CD4-positive, alpha-beta T cell treated with Interferon alpha-2 for 1 hour (primary cell): ENCODE measurements at regions not wholly inside any gene's neighbourhood (a gene's known extent, or its start where the extent isn't known, plus 50 kb on each side); places are given as distances from the start of the nearest gene placed in this dataset.
"Not testable (repeated sequence)": the region's sequence is repeated elsewhere in the genome, so short reads cannot be mapped to it uniquely, and the experiment has no call there.

Experiments
- DNase-seq, 2 donors: peaks; one replicate each; pipeline ENCODE4 v3.0.0-alpha.2; 2020 to 2022

- no peak for DNase-seq
Observed at GRCh38 chr15:36430726-36431265, 148.6 kb upstream of the CDIN1 start.

GRCh38 chr15:36432161-36432560 is 147.3 kb upstream of the CDIN1 start:
- no peak for DNase-seq

GRCh38 chr15:36434177-36434576 is 145.2 kb upstream of the CDIN1 start:
- DNase-seq: no peak

DNA sequence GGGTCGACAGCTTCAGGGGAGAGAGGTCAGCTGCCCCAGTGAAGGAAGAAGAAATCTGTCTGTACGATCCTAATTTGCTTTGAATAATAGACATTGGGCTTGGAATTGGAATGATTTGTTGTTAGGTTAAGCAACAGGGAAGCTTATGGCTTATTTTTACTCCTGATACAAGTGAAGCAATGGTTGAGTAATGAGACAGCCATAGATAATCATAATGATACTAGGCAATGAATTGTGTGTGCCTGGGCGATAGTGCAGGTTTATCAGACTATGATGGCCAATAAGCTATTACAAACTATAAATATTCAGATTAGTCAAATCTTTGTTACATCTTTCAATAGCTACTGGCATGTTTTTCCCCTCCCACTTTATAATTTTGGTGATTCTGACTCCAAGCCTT is 140.9 kb upstream of the CDIN1 start:
- DNase-seq: no peak

- DNase-seq: no peak
Observed at GRCh38 chr15:36447373-36447772, 132.1 kb upstream of the CDIN1 start.

GRCh38 chr15:36448418-36448817 is 131.0 kb upstream of the CDIN1 start:
- no peak for DNase-seq

DNA sequence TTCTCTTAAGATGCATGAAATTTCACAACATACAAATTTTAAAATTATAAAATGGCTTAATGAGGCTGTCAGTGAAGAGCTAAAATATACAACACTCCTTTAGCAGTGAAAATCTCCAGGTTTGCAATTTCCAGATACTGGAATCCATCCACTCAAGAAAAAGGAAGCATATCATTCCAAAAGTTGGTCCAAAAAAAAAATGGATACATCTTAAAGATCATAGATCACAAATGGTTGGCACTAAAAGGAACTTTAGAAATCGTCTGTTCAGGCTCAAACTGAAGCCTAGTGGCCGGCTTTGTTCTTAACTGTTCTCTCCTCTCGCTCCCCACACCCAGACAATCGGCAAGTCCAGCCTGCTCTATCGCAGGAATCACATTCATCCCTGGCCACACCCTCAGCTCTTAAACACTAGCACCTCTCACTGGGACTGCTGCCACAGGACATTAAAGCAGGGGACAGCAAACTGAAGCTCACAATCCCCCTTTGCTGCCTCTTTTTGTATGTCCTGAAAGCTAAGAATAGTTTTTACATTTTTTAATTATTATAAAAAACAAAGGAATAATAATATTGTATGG is 130.3 kb upstream of the CDIN1 start:
- DNase-seq: no peak

DNA sequence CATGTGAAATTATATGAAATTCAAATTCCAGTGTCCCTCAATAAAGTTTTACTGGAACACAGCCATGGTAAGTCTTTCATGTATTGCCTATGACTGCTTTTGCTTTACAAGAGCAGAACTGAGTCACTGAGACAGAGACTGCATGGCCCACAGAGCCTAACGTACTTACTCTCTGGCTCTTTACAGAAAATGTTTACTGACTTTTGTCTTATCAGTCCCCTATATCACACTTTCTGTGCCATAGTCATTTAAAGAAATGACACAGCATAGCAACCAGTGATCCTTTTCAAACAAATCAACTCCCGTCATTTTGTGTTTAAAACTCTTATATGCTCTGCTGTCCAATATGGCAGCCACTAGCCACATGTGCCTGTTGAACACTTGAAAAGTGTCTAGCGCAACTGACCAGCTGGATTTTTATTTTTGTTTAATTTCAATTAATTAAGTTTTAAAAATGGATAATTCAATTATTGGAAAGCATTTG is 129.7 kb upstream of the CDIN1 start:
- no peak for DNase-seq

DNA sequence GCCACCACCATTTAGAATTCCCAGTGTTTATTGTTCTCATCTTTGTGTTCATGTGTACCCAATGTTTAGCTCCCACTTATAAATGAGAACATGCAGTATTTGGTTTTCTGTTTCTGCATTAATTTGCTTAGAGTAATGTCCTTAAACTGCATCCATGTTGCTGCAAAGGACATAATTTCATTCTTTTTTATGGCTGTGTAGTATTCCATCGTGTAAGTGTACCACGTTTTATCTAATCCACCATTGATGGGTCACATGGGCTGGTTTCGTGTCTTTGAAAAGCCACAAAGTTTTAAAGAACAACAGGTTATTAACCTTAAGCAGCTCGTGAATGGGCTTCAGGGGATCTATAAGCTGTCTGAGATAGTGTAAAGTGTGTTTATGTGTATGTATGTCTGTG is 125.2 kb upstream of the CDIN1 start:
- DNase-seq: not testable (repeated sequence)

DNA sequence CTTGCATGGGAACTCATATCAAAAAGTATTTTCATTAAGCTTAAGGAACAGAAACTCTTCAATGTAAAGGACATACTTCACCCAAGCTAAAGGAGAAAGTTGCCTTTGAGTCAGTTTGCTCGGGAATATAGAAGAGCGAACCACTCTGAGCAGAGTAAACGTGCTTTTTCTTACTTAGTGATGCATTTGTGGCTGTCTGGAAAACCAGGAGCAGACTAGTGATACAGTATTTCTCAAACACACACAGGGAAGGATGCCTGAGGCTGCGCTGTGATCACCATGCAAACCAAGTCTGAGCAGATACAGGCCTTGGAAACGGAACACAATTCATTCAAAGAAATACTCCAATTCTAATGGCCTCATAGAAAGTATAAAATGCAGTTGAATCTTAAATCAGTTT is 121.0 kb upstream of the CDIN1 start:
- DNase-seq: no peak

DNA sequence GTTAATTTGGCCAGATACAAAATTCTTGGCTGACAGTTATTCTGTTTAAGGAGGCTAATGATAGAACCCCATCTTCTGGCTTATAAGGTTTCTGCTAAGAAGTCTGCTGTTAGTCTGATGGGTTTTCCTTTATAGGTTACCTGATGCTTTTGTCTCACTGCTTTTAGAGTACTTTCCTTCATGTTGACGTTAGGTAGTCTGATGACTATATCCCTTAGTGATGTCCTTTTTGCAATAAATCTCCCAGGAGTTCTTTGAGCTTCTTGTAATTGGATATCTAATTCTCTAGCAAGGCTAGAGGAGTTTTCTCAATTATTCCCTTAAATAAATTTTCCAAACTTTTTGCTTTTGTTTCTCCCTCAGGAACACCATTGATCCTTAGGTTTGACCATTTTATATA is 114.1 kb upstream of the CDIN1 start:
- DNase-seq: no peak

DNA sequence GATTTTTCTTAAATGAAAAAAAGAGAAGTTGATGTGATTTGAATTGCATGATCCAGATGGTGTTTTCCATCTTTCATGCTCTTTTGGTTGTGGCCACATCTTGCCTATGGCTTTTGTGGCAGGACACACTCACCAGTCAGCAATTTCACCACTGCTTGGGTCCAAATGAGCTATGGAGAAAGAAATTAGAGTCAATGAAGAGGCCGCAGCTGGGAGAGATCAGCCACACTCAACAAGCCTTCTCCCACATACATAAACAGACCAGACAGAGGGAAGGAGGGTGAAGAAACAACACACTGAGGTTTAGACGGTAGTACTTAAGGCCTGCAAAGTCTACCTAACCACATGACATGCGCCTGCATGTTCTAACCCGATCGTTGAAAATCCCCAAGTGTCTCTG is 110.7 kb upstream of the CDIN1 start:
- DNase-seq: no peak

DNA sequence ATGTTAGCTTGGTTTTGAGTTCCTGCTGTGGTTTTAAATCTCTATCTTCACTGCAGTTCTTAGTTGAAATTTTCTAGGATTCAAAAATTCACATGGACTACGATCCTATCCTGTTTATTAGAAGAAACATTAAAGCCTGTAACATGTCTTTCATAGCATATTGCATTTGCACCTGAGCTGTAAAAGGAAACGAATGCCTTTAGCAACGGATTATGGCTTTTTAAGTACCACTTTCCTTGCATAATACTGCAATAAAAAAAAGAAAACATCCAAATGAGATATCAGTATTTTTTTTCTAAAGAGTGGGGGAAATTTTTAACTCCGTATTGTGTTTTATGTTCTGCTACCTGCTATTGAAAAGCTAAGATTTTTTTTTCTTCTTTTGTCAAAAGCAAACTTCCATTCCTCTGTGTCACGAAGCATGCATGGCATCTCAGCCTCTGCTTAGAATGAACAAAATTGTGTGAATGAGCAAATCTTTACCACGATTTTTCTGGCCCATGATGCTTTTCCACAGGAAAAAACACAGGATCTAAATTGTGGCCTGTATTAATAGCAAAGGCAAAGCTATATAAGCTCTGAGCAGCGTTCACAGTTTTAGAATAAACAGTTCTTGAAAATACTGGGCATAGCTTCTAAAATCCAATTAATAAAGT is 110.0 kb upstream of the CDIN1 start:
- DNase-seq: no peak

DNA sequence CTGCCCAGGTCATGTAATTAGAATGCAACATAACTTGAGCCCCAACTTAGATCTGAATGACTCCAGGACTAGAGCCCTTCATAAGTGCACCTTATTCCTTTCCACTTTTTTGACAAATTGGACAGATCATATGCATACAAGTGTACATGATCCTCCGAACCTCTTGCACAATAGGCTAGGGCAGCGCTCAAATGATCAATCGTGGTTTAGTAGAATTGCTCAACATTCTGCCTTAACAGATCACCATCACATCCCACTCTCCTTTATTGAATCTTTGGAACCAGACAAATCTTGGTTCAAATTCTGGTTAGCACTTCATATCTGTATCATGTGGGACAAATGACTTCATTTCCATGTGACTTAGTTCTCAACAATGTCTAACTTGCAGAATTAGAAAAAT is 106.8 kb upstream of the CDIN1 start:
- DNase-seq: no peak

GRCh38 chr15:36478561-36478960 is 100.9 kb upstream of the CDIN1 start:
- DNase-seq: no peak

DNA sequence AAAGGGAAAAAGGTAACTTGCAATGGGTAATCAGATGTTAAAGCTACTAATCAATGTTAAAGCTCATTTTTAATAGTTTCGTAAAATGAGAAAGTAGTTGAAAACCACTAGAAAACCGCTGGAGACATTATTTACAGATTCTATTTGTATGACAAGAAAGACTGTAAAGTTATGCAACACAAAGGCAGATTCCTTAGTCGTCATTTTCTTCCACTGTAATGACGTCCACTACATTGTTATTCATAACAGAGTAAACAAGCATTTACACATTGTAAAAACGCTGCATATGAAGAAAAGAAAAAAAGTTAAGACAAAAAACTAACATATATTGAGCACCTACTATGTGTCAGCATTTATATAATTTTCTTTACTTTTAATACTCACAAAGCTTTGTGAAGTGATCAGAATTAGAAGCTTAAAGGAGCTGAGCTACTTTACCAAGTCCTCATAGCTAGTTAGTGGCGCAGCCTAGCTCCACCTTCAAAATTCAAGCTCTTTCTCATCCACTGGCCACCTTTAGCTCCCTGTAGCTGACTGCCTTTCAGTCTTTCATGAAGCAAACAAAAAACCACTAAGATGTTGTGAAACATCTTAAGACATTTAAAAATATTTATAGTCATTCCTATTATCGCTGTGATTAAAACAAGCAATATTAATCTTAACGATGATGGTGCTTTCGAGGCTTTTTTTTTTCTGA is 100.1 kb upstream of the CDIN1 start:
- DNase-seq: no peak

GRCh38 chr15:36481156-36481555 is 98.3 kb upstream of the CDIN1 start:
- DNase-seq: no peak

- DNase-seq: no peak
Observed at GRCh38 chr15:36483409-36483808, 96.0 kb upstream of the CDIN1 start.

GRCh38 chr15:36484038-36484778 is 95.2 kb upstream of the CDIN1 start:
- DNase-seq: no peak

DNA sequence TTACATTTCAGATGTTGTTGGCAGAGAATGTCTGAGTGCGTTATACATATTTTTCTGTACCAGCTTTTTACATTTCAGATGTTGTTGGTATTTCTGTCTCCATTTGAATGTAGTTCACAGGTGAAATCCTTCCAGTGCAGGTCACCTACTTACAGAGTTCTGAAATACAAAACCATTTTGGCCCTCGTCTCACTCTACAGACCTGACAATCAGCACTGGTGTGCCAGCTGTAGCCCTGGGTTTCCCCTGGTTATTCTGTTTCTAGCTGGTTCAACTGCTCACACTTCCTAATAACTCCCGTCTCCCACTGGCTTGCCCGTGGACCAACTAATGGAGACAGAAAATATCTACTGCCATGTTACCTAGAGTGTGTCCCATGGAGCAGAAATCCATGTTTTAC is 87.5 kb upstream of the CDIN1 start:
- no peak for DNase-seq

DNA sequence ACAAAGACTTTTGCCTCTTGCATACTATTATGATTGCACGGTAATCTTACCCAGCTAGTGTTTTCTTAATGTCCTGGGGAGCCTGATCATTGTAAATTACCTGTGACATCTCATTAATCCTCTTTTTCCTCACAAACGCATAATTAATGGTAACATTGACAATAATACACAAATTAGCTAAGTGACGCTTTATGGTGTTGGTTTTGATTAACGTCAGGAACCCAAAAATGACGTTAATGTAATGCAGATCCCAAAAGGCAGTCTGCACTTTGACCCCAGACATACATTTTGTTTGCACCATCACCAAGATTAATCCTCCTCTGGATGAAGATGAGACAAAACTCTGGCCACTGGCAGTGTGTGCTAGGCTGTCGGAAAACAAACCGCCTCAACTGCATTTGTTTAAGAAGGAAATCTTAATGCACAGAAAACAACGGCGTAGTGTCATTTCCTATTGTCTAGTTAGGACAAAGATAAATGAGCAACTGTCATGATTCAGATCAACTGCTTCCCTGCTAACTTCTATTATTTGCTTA is 83.9 kb upstream of the CDIN1 start:
- DNase-seq: no peak

DNA sequence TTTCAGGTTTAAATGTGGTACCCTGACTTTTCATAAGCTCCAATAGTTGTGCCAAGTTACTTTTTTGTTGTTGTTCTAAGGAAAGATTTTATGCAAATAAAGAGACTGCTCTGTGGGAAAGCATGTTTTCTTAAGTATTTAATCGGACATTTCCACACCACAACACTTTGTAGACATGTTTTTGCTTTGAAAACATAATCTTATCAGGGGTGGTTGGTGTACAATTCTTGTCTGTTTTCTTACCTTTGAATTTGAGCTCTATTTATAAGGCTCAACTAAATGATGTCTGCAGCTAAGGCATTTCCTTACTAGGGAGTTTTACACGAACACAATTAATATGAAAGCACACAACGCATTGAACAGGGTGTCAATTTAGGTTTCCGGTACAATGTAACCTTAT is 81.5 kb upstream of the CDIN1 start:
- DNase-seq: no peak

- no peak for DNase-seq
Observed at GRCh38 chr15:36498401-36498800, 81.0 kb upstream of the CDIN1 start.
